NCI-H774 (cell line): ENCODE measurements at regions not wholly inside any gene's neighbourhood (a gene's known extent, or its start where the extent isn't known, plus 50 kb on each side); places are given as distances from the start of the nearest gene placed in this dataset.
A peak's percentile ranks its signal among the peaks of the same experiment; 100 is the strongest.

ENCODE experiments used
- DNase-seq: peaks from one replicate; lab custom pipeline; 2025; lab: John Stamatoyannopoulos, UW

- no peak for DNase-seq
Observed at GRCh38 chr20:22370137-22370536, 214.2 kb downstream of the FOXA2 start.

GRCh38 chr20:22369100-22369499 lies 215.3 kb downstream of the FOXA2 start:
- DNase-seq, result no peak

- no peak for DNase-seq
Observed at GRCh38 chr20:22368235-22368634, 216.1 kb downstream of the FOXA2 start.

GRCh38 chr20:22366631-22367030 lies 217.7 kb downstream of the FOXA2 start:
- no peak for DNase-seq

- DNase-seq, result no peak
Observed at GRCh38 chr20:22354647-22355046, 229.7 kb downstream of the FOXA2 start.

GRCh38 chr20:22353586-22353985 lies 230.8 kb downstream of the FOXA2 start:
- no peak for DNase-seq

GRCh38 chr20:22352019-22352418 lies 232.4 kb downstream of the FOXA2 start:
- no peak for DNase-seq

- no peak for DNase-seq
Observed at GRCh38 chr20:22350624-22351023, 233.7 kb downstream of the FOXA2 start.

- no peak for DNase-seq
Observed at GRCh38 chr20:22348010-22348409, 236.4 kb downstream of the FOXA2 start.

GRCh38 chr20:22346716-22347115 lies 237.7 kb downstream of the FOXA2 start:
- no peak for DNase-seq

GRCh38 chr20:22343612-22344011 lies 240.8 kb downstream of the FOXA2 start:
- no peak for DNase-seq

GRCh38 chr20:22342410-22342809 lies 242.0 kb downstream of the FOXA2 start:
- no peak for DNase-seq

- DNase-seq, result no peak
Observed at GRCh38 chr20:22341508-22341907, 242.9 kb downstream of the FOXA2 start.

- no peak for DNase-seq
Observed at GRCh38 chr20:22339946-22340345, 244.4 kb downstream of the FOXA2 start.

GRCh38 chr20:22339091-22339881 lies 245.1 kb downstream of the FOXA2 start:
- DNase-seq, result peak; percentile 71

GRCh38 chr20:22338140-22338708 lies 246.1 kb downstream of the FOXA2 start:
- no peak for DNase-seq

GRCh38 chr20:22335210-22335609 lies 249.2 kb downstream of the FOXA2 start:
- no peak for DNase-seq

GRCh38 chr20:22333885-22334545 lies 250.4 kb downstream of the FOXA2 start:
- peak; percentile 55 for DNase-seq

GRCh38 chr20:22324505-22324904 lies 259.9 kb downstream of the FOXA2 start:
- no peak for DNase-seq

GRCh38 chr20:22322513-22322912 lies 261.9 kb downstream of the FOXA2 start:
- DNase-seq, result no peak

- no peak for DNase-seq
Observed at GRCh38 chr20:22321191-22321590, 263.2 kb downstream of the FOXA2 start.

GRCh38 chr20:22320245-22320915 lies 264.0 kb downstream of the FOXA2 start:
- DNase-seq, result no peak

GRCh38 chr20:22315771-22316170 lies 268.6 kb downstream of the FOXA2 start:
- DNase-seq, result no peak
